GM12892 (cell line): ENCODE measurements at regions not wholly inside any gene's neighbourhood (a gene's known extent, or its start where the extent isn't known, plus 50 kb on each side); places are given as distances from the start of the nearest gene placed in this dataset.
"Not testable (repeated sequence)": the region's sequence is repeated elsewhere in the genome, so short reads cannot be mapped to it uniquely, and the experiment has no call there.

Experiments used
- DNase-seq: peaks from one replicate; pipeline ENCODE4 v3.0.0; 2011; ENCODE audit not compliant: insufficient read length
- FAIRE-seq: peaks from 2 replicates; lab custom pipeline; 2011; peaks lifted over from hg19 to GRCh38; lab: Jason Lieb, UNC
- POLR2A ChIP-seq: IDR thresholded peaks from 2 replicates; pipeline ENCODE4 v1.6.1; 2011; ENCODE audit warnings: low read depth, low read length, control low read depth
- POLR2AphosphoS5 ChIP-seq: IDR thresholded peaks from 2 replicates; pipeline ENCODE4 v1.6.1; 2011; ENCODE audit warnings: low read depth, low read length, control low read depth
- TAF1 ChIP-seq: IDR thresholded peaks from 2 replicates; pipeline ENCODE4 v1.6.1; 2011; ENCODE audit warnings: low read depth, mild to moderate bottlenecking, control low read depth, low read length, borderline replicate concordance

DNA sequence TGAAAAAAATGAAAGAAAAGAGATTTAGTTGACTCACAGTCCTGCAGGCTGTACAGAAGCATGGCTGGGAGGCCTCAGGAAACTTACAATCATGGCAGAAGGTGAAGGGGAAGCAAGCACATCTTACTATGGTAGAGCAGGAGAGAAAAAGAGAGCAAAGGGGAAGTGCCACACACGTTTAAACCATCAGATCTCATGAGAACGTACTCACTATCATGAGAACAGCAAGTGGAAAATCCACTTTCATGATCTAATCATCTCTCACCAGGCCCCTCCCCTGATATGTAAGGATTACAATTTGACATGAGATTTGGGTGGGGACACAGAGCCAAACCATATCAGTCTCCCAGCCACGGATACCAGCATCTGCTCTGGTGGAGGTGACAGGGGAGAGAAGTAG is 50.8 kb upstream of the CPOX start:
- TF ChIP-seq POLR2AphosphoS5 (no peak), POLR2A (no peak), TAF1 (no peak)
- FAIRE-seq (peak; percentile 84), DNase-seq (no peak)

DNA sequence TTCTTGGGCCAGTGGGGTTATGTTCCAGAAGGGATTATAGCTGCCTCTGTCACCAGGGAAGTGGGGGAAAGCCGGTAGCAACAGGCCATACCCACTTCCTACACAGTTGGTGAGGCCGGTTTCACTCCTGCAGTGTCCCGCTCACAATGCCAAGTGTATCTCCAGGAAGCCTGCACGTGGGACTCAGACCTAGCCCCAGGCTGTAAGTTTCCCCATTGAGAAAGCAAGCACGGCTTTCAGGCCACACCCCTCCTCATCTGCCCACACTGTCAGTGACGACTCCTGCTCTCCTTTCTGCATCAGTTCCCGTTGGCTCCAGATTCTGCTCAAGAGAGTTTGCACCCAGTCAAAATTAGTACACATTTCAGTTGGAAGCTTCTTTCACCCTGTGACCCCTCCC is 51.6 kb upstream of the CPOX start:
- FAIRE-seq (peak; percentile 64), DNase-seq (no peak)
- no peak for TF ChIP-seq POLR2A
- no peak for TF ChIP-seq TAF1
- no peak for TF ChIP-seq POLR2AphosphoS5

DNA sequence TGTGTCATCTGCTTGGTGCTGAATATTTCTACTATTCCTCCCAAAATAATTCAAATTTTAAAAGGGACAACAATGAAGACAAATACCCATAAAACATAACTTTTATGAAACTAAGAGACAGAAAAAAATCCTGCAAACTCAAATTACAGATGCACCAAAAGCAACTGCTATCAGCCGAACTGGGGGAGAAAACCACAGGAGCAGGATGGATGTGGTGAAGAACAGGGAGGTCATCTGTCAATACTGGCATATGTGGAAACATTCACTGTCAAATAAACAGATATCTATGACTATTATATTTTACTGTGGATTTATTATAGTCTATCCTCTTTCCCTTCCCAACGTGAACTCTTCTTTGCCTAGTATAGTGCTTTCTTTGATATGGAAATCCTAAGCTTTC is 53.3 kb upstream of the CPOX start:
- FAIRE-seq (no peak), DNase-seq (no peak)

DNA sequence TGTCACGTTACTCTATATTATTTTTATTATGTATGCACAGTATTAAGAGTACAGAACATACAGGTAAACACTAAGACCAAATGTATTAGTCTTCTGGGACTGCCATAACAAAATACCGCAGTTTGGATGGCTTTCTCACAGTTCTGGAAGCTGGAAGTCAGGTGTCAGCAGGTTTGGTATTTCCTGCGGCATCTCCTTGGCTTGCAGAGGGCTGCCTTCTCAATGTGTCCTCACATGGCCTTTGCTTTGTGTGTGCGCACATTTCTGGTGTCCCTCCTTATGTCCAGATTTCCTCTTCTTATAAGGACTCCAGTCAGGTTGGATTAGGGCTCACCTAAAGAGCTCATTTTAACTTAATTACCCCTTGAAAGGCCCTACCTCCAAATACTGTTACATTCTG is 53.8 kb upstream of the CPOX start:
- no peak for DNase-seq
- no peak for TF ChIP-seq TAF1
- no peak for TF ChIP-seq POLR2A
- no peak for TF ChIP-seq POLR2AphosphoS5
- FAIRE-seq, result no peak

More for the DNA sequence above, 53.3 kb upstream of the CPOX start:
- TF ChIP-seq POLR2A (no peak), TAF1 (no peak), POLR2AphosphoS5 (no peak)

DNA sequence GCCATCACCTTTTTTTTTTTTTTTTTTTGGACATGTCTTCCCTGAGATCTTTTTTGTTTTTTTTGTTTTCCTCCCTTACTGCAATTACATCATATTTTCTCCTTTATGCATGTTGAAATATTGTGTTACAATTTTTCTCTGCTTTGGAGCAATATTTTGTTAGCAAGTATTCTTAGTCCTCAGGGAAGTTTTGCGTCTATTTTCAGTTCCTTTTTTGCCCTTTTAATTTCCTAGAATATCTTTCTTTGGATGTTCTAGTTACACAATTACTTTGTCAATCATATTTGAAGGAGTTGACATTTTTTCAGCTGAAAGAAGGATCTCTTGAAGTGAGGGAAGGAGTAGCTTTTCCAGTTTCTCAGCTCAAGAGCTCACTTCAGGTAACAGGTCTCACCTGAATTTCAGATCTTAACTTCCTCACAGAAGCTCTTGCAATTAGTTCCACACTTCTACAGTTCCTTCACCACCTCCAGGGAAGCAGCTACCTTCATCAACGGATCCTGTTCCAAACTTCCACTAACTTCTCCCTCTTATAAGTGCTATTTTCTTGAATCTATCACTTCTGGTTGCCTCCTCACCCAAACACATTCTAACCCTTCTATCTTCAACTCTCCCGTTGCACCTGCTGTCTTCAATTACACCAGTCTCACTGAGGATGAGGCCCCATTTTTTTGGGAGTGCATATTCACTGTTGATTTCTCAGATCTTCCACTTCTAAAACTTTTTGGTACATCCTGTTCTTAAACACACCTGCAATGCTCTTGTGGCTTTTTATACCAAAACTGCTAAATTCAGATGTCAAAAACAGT is 57.8 kb upstream of the CPOX start:
- no peak for DNase-seq

DNA sequence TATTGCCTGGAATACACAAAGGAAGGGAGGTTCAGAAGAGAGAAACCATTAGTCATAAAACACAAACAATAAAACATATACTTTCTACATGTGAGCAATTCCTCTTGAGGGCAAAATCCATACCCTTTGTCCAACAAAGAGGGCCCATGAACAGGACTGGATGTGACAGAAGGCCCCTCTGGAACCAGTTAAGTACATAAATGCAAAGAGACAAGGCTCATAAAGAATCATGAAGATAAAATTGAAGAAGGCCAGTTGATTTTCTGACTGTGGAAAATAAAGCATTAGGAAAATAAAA is 58.3 kb upstream of the CPOX start:
- TF ChIP-seq TAF1 (no peak), POLR2A (no peak), POLR2AphosphoS5 (no peak)
- FAIRE-seq, result no peak

More for the DNA sequence above, 57.8 kb upstream of the CPOX start:
- peak; percentile 64 for FAIRE-seq
- TF ChIP-seq POLR2AphosphoS5 (no peak), POLR2A (no peak), TAF1 (no peak)

DNA sequence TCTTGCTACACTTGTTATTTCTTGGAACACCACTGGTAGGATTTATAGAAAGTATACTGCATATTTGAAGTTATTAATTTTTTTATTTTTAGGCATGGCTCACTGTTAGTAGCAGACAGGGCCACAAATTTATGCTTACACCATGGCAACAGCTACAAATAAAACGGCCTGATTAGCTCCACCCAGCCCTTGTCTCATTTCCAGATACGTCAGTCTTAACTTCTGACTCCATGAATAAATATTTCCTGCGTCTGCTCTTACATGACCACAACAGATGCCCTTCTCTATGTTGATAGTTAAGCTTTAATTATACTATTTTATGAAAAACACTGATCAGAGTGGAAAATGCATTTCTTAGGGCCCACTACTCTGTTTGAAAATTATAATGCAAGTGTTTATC is 62.3 kb upstream of the CPOX start:
- TF ChIP-seq TAF1 (no peak), POLR2A (no peak), POLR2AphosphoS5 (no peak)
- no peak for DNase-seq

More for the DNA sequence above, 58.3 kb upstream of the CPOX start:
- no peak for DNase-seq

DNA sequence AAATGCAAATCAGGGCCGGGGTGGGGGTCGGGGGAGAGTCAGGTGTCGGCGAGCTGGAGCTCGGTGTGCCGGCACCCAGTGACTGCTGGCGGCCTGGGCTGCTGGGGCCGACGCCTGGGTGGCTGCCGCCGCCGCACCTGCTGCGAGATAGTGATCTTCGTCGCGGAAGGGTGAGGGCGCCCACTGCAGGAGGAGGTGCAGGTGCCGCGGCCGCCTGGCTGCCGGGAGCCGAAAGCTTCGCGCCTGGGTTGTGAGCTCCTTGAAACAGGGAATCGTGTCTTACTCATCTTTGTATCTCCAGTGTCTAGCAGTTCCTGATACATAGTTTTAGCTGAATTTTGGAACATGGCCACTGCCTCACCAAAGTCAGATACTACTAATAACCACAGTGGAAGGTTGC is 64.0 kb upstream of the CPOX start:
- peak; percentile 85 for FAIRE-seq
- peak; percentile 16 for DNase-seq
- no peak for TF ChIP-seq TAF1
- TF ChIP-seq POLR2A, result no peak
- TF ChIP-seq POLR2AphosphoS5, result no peak

More for the DNA sequence above, 62.3 kb upstream of the CPOX start:
- no peak for FAIRE-seq

DNA sequence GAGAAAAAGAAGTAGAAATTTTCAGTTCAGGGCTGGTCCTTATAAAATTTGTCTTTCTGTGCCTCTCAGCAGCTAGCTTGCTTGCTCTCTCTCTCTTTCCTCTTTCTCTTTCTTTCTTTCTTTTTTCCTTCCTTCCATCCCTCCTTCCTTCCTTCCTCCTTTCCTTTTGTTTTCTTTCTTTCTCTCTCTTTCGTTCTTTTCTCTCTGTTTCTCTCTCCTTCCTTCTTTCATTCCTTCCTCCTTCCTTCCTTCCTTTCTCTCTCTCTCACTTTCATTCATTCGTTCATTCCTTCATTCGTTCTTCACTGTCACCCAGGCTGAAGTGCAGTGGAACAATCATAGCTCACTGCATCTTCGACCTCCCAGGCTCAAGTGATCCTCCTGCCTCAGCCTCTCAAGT is 69.3 kb upstream of the CPOX start:
- TF ChIP-seq TAF1, result no peak
- no peak for TF ChIP-seq POLR2A
- no peak for TF ChIP-seq POLR2AphosphoS5
- FAIRE-seq (no peak), DNase-seq (no peak)

DNA sequence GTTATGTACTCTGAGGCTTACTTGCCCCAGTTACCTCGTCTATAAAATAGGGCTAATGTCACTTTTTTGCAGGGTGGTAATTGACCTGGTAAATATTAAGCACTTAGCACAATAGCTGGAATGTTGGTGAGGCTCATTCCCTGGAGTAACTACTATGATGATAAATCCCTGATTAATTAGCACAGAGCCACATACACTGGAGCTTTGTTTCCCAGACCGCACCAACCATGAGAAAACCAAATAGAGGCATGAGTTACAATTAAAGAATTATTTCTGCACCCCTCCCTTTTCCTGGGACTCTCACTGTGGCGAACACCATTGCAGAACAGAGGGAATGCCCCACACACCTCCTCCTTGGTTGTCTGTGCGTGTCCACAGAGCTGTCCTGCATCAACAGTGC is 76.6 kb upstream of the CPOX start:
- DNase-seq, result no peak
- FAIRE-seq, result no peak
- TF ChIP-seq POLR2AphosphoS5 (no peak), TAF1 (no peak), POLR2A (no peak)

DNA sequence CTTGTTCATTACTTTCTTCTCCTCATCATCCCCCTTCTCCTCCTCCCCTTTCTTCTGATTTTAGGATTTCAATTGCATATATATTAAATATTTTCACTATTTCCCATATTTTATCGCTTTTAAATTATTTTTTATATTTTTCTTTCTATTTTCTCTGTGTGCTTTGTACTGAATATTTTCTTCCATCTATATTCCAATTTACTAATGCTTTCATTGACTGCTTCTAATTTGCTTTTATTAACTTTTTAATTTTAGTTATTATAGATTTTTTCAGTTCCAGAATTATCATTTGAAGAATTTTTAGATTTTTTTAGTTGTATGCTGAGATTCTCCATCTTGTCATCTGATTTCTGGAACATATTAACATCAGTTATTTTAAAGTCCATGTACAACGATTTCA is 83.2 kb upstream of the ST3GAL6 start:
- DNase-seq, result no peak
- TF ChIP-seq TAF1 (no peak), POLR2A (no peak), POLR2AphosphoS5 (no peak)
- no peak for FAIRE-seq

DNA sequence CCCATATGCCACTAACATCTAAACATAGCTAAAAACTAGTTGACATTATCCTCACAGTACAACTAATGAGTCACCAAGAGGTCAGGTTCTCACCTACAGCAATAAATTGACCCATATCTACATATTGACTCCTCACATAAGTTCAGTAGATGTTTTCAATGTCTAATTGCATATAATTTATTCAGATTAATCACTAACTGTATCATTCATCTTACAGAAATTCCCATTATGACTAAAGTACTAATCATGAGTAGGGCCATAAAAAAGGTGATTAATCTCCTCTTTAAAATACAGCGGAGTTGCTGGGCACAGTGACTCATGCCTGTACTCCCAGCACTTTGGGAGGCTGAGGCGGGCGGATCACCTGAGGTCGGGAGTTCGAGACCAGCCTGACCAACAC is 82.4 kb upstream of the ST3GAL6 start:
- FAIRE-seq (no peak), DNase-seq (no peak)
- no peak for TF ChIP-seq POLR2A
- no peak for TF ChIP-seq POLR2AphosphoS5
- no peak for TF ChIP-seq TAF1

DNA sequence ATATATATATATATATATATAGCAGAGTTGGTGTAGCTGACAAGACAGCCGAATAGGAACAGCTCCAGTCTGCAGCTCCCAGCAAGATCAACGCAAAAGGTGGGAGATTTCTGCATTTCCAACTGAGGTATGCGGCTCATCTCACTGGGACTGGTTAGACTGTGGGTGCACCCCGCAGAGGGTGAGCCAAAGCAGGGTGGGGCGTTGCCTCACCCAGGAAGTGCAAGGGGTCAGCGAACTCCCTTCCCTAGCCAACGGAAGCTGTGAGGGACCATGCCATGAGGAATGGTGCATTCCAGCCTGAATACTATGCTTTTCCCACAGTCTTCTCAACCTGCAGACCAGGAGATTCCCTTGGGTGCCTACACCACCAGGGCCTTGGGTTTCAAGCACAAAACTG is 81.7 kb upstream of the ST3GAL6 start:
- FAIRE-seq, result no peak
- no peak for DNase-seq
- TF ChIP-seq POLR2AphosphoS5 (no peak), TAF1 (no peak), POLR2A (no peak)

DNA sequence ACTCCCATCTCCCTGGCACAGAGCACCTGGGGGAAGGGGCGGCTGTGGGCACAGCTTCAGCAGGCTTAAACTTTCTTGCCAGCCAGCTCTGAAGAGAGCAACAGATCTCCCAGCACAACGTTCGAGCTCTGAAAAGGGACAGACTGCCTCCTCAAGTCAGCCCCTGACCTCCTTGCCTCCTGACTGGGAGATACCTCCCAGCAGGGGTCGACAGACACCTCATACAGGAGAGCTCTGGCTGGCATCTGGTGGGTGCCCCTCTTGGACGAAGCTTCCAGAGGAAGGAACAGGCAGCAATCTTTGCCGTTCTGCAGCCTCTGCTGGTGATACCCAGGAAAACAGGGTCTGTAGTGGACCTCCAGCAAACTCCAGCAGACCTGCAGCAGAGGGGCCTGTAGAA is 80.7 kb upstream of the ST3GAL6 start:
- FAIRE-seq, DNase-seq: not testable (repeated sequence)
